ENCODE measurements at regions not wholly inside any gene's neighbourhood (a gene's known extent, or its start where the extent isn't known, plus 50 kb on each side); places are given as distances from the start of the nearest gene placed in this dataset.

DNA sequence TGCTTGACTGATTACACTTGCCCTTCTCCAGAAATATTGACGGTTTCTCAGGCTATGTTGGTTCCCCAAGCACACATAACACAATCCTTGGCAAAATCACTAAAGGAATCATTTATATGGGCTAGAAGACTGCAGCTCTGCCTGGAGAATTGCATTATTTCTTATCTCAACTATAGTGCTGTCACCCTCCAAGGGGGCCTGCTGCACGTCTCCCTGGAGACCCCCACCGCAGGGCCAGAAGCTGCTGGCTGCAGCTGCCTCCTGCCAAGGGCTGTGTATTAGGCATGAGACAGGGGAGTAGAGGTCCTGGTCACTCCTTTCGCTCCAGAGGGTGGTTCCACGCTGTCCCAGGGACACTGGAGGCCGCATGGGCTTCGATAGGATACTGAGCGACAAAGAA is 76.6 kb downstream of the LRRC30 start:
- Histone ChIP-seq H4K20me1 (ENCODE audit: insufficient read depth) (no peaks in the 10 kb centered on the region), H3K9ac (no peak overlapping the region), H2AFZ (ENCODE audit: low read depth) (no peak overlapping the region), H3K27me3 (ENCODE audit: insufficient read depth, low read depth) (no peaks in the 10 kb centered on the region), H3K36me3 (ENCODE audit: insufficient read depth) (no peaks in the 10 kb centered on the region), H3K4me1 (ENCODE audit: low read depth, poor library complexity, severe bottlenecking) (no peaks in the 10 kb centered on the region), H3K4me2 (no peak overlapping the region), H3K4me3 (IDR thresholded peaks at IDR 0.05; ENCODE audit: insufficient read depth, low read depth, low read length) (no peak overlapping the region), H3K79me2 (ENCODE audit: insufficient read depth, low read depth) (no peaks in the 10 kb centered on the region), H3K27ac (no peak overlapping the region)
- TF ChIP-seq, protein P1, sequence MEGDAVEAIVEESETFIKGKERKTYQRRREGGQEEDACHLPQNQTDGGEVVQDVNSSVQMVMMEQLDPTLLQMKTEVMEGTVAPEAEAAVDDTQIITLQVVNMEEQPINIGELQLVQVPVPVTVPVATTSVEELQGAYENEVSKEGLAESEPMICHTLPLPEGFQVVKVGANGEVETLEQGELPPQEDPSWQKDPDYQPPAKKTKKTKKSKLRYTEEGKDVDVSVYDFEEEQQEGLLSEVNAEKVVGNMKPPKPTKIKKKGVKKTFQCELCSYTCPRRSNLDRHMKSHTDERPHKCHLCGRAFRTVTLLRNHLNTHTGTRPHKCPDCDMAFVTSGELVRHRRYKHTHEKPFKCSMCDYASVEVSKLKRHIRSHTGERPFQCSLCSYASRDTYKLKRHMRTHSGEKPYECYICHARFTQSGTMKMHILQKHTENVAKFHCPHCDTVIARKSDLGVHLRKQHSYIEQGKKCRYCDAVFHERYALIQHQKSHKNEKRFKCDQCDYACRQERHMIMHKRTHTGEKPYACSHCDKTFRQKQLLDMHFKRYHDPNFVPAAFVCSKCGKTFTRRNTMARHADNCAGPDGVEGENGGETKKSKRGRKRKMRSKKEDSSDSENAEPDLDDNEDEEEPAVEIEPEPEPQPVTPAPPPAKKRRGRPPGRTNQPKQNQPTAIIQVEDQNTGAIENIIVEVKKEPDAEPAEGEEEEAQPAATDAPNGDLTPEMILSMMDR (conservative IDR thresholded peaks at IDR 0.05; ENCODE audit: low read depth, low read length): no peak

DNA sequence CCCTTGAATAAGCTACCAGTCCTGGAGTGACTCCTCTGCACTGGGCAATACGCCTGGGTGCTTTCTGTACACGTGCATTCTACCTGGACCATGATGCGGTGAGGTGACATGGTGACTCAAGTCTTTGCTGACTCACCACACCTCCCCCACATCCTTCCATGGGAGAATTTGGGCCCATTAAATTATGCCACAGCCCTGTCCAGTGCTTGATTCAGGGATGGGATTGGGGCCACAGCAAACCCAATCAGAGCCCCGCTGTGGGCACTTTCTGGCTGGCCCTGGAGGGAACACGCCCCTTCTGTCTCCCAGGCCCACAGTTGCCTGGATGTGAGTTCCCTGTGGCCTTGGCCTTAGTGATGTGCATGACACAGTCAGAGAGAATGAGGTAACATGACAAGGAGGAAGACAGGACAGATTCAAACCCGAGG is 86.9 kb downstream of the LRRC30 start:
- Histone ChIP-seq H3K4me2 (no peak overlapping the region), H3K79me2 (ENCODE audit: insufficient read depth, low read depth) (no peaks in the 10 kb centered on the region), H3K4me1 (ENCODE audit: low read depth, poor library complexity, severe bottlenecking) (no peaks in the 10 kb centered on the region), H3K36me3 (ENCODE audit: insufficient read depth) (no peaks in the 10 kb centered on the region), H3K27me3 (ENCODE audit: insufficient read depth, low read depth) (no peaks in the 10 kb centered on the region), H4K20me1 (ENCODE audit: insufficient read depth) (no peaks in the 10 kb centered on the region), H3K4me3 (IDR thresholded peaks at IDR 0.05; ENCODE audit: insufficient read depth, low read depth, low read length) (no peak overlapping the region), H3K9ac (no peak overlapping the region), H2AFZ (ENCODE audit: low read depth) (no peak overlapping the region), H3K27ac (no peak overlapping the region)
- TF ChIP-seq, protein P1 (conservative IDR thresholded peaks at IDR 0.05; ENCODE audit: low read depth, low read length): no peak

DNA sequence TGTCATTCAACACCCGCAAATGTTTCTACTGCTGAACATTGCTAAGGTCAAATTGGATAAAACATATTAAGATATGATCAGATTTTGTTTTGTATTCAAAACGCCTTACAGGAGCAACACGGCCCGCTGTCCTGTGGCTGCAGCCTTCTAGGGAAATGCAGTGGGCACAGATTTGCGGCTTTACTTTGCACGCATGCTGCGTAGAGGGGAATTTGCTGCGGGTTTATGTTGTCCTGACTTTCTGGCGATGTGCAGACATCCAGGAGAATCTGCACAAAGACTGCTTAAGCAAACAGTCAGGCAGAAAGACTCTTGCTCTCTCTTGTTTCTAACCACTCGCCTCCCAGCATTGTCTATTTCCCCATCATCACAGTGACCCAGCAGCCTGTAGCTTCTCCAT is 88.3 kb downstream of the LRRC30 start:
- Histone ChIP-seq H3K4me1 (ENCODE audit: low read depth, poor library complexity, severe bottlenecking) (no peaks in the 10 kb centered on the region), H3K4me3 (IDR thresholded peaks at IDR 0.05; ENCODE audit: insufficient read depth, low read depth, low read length) (no peak overlapping the region), H4K20me1 (ENCODE audit: insufficient read depth) (no peaks in the 10 kb centered on the region), H3K79me2 (ENCODE audit: insufficient read depth, low read depth) (no peaks in the 10 kb centered on the region), H3K27ac (no peak overlapping the region), H2AFZ (ENCODE audit: low read depth) (no peak overlapping the region), H3K4me2 (no peak overlapping the region), H3K36me3 (ENCODE audit: insufficient read depth) (no peaks in the 10 kb centered on the region), H3K9ac (no peak overlapping the region), H3K27me3 (ENCODE audit: insufficient read depth, low read depth) (no peaks in the 10 kb centered on the region)
- TF ChIP-seq, protein P1 (conservative IDR thresholded peaks at IDR 0.05; ENCODE audit: low read depth, low read length): no peak

DNA sequence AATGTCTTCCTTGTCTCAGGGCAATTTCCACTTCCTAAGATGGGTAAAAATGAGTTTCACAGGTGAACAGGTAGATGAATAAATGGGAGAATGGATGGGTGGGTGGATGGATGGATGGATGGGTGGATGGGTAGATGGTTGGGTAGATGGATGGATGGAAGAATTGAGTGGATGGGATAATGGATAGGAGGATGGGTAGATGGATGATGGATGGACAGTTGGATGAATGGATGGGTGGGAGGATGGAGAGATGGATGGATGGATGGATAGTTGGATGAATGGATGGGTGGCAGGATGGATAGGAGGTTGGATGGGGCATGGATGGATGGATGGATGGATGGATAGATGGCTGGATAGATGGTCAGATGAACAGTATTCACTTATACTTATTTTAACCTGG is 90.9 kb downstream of the LRRC30 start:
- no peaks in the 10 kb centered on the region for H4K20me1 ChIP-seq (ENCODE audit: insufficient read depth)
- no peak overlapping the region for H3K27ac ChIP-seq
- H3K9ac ChIP-seq: no peak overlapping the region
- H3K36me3 ChIP-seq (ENCODE audit: insufficient read depth): no peaks in the 10 kb centered on the region
- H3K4me2 ChIP-seq: no peak overlapping the region
- no peak overlapping the region for H2AFZ ChIP-seq (ENCODE audit: low read depth)
- H3K27me3 ChIP-seq (ENCODE audit: insufficient read depth, low read depth): no peaks in the 10 kb centered on the region
- no peaks in the 10 kb centered on the region for H3K79me2 ChIP-seq (ENCODE audit: insufficient read depth, low read depth)
- TF ChIP-seq, protein P1 (conservative IDR thresholded peaks at IDR 0.05; ENCODE audit: low read depth, low read length): no peak
- no peak overlapping the region for H3K4me3 ChIP-seq (IDR thresholded peaks at IDR 0.05; ENCODE audit: insufficient read depth, low read depth, low read length)
- no peaks in the 10 kb centered on the region for H3K4me1 ChIP-seq (ENCODE audit: low read depth, poor library complexity, severe bottlenecking)

Measured in KMS-11 (cell line).